D721Med (cell line): ENCODE measurements at regions not wholly inside any gene's neighbourhood (a gene's known extent, or its start where the extent isn't known, plus 50 kb on each side); places are given as distances from the start of the nearest gene placed in this dataset.

ENCODE experiments used
- DNase-seq: peaks from one replicate; pipeline ENCODE4 v3.0.0; 2011; ENCODE audit warnings: low spot score; ENCODE audit not compliant: insufficient read length
- FAIRE-seq: peaks from 2 replicates; lab custom pipeline; 2011; peaks lifted over from hg19 to GRCh38; lab: Jason Lieb, UNC
- CTCF ChIP-seq: IDR thresholded peaks from 2 replicates; pipeline ENCODE4 v1.5.1; 2012; ENCODE audit warnings: mild to moderate bottlenecking, control low read depth; ENCODE audit not compliant: insufficient read depth; ENCODE audit errors: missing control alignments

- no peak for TF ChIP-seq CTCF
- DNase-seq, result no peak
- no peak for FAIRE-seq
Observed at GRCh38 chr1:217021956-217022355, 298.7 kb upstream of the ESRRG start.

- FAIRE-seq, result no peak
- TF ChIP-seq CTCF, result no peak
- DNase-seq, result no peak
Observed at GRCh38 chr1:217021400-217021799, 298.2 kb upstream of the ESRRG start.

- DNase-seq (no peak), FAIRE-seq (no peak)
- TF ChIP-seq CTCF, result no peak
Observed at GRCh38 chr1:217019475-217019874, 296.2 kb upstream of the ESRRG start.

- no peak for FAIRE-seq
- no peak for DNase-seq
- no peak for TF ChIP-seq CTCF
Observed at GRCh38 chr1:217018648-217019047, 295.4 kb upstream of the ESRRG start.

GRCh38 chr1:217017165-217017564 is 293.9 kb upstream of the ESRRG start:
- DNase-seq, result no peak
- FAIRE-seq, result no peak

GRCh38 chr1:217014066-217014465 is 290.8 kb upstream of the ESRRG start:
- TF ChIP-seq CTCF, result no peak
- no peak for FAIRE-seq
- DNase-seq, result no peak

More at GRCh38 chr1:217017165-217017564, 293.9 kb upstream of the ESRRG start:
- no peak for TF ChIP-seq CTCF

GRCh38 chr1:217012659-217013058 is 289.4 kb upstream of the ESRRG start:
- FAIRE-seq, result no peak
- no peak for DNase-seq
- no peak for TF ChIP-seq CTCF
